AG08395 (cell line): ENCODE measurements at regions not wholly inside any gene's neighbourhood (a gene's known extent, or its start where the extent isn't known, plus 50 kb on each side); places are given as distances from the start of the nearest gene placed in this dataset.
"Not testable (repeated sequence)": the region's sequence is repeated elsewhere in the genome, so short reads cannot be mapped to it uniquely, and the experiment has no call there.

Source experiments
- DNase-seq: peaks from one replicate; pipeline ENCODE4 v3.0.0; 2012; ENCODE audit warnings: mixed read lengths, low spot score

- no peak for DNase-seq
These were observed 103.1 kb upstream of the PLEKHG1 start for GRCh38 chr6:150496629-150497028.

GRCh38 chr6:150499882-150500312 lies 99.8 kb upstream of the PLEKHG1 start:
- no peak for DNase-seq

- not testable (repeated sequence) for DNase-seq
These were observed 99.1 kb upstream of the PLEKHG1 start for GRCh38 chr6:150500568-150500967.

- no peak for DNase-seq
These were observed 96.6 kb upstream of the PLEKHG1 start for GRCh38 chr6:150503041-150503440.

GRCh38 chr6:150503586-150504339 lies 95.9 kb upstream of the PLEKHG1 start:
- DNase-seq = no peak

GRCh38 chr6:150507361-150507760 lies 92.3 kb upstream of the PLEKHG1 start:
- DNase-seq = not testable (repeated sequence)

GRCh38 chr6:150510576-150510975 lies 89.1 kb upstream of the PLEKHG1 start:
- no peak for DNase-seq

- no peak for DNase-seq
These were observed 88.4 kb upstream of the PLEKHG1 start for GRCh38 chr6:150511313-150511712.

- no peak for DNase-seq
These were observed 84.8 kb upstream of the PLEKHG1 start for GRCh38 chr6:150514806-150515380.

GRCh38 chr6:150516199-150516598 lies 83.5 kb upstream of the PLEKHG1 start:
- DNase-seq = no peak

GRCh38 chr6:150517175-150517574 lies 82.5 kb upstream of the PLEKHG1 start:
- no peak for DNase-seq

- no peak for DNase-seq
These were observed 78.2 kb upstream of the PLEKHG1 start for GRCh38 chr6:150521482-150521881.

GRCh38 chr6:150523216-150523615 lies 76.5 kb upstream of the PLEKHG1 start:
- not testable (repeated sequence) for DNase-seq

GRCh38 chr6:150525300-150525699 lies 74.4 kb upstream of the PLEKHG1 start:
- no peak for DNase-seq

- peak; percentile 52 for DNase-seq
These were observed 72.6 kb upstream of the PLEKHG1 start for GRCh38 chr6:150527100-150527499.

- peak; percentile 71 for DNase-seq
These were observed 70.9 kb upstream of the PLEKHG1 start for GRCh38 chr6:150528648-150529285.

GRCh38 chr6:150529646-150530045 lies 70.0 kb upstream of the PLEKHG1 start:
- DNase-seq = no peak

GRCh38 chr6:150531957-150532356 lies 67.7 kb upstream of the PLEKHG1 start:
- DNase-seq = no peak

- DNase-seq = no peak
These were observed 65.1 kb upstream of the PLEKHG1 start for GRCh38 chr6:150534553-150534952.

- DNase-seq = no peak
These were observed 64.4 kb upstream of the PLEKHG1 start for GRCh38 chr6:150535151-150535804.

- DNase-seq = no peak
These were observed 63.9 kb upstream of the PLEKHG1 start for GRCh38 chr6:150535818-150536220.

GRCh38 chr6:150536835-150537234 lies 62.9 kb upstream of the PLEKHG1 start:
- no peak for DNase-seq

GRCh38 chr6:150537491-150537890 lies 62.2 kb upstream of the PLEKHG1 start:
- no peak for DNase-seq
